NCI-H1694 (cell line): ENCODE measurements at regions not wholly inside any gene's neighbourhood (a gene's known extent, or its start where the extent isn't known, plus 50 kb on each side); places are given as distances from the start of the nearest gene placed in this dataset.
"Not testable (repeated sequence)": the region's sequence is repeated elsewhere in the genome, so short reads cannot be mapped to it uniquely, and the experiment has no call there.

Experiments
- DNase-seq: peaks from one replicate; lab custom pipeline; 2025; lab: John Stamatoyannopoulos, UW

GRCh38 chr13:31385540-31385939 is 185.8 kb downstream of the B3GLCT start:
- DNase-seq = no peak

DNA sequence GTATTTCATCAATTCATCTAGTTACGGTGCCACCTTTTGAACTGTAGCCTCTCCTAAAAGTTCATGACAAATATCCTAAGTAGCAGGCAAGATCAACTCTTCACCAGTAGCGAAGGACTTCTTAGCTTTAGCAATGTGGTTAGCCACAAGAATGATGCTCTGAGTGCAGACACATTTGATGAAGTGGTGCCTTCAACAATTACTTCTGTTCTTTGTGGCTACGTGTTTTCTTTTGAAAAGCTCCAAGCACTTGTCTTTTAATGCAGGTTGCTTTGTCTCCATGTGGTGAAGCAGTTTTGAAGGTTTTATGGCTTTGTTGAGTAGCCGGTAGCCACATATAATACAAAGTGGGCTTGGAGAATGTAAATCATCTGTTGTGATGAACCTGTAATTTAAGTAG is 194.7 kb downstream of the B3GLCT start:
- DNase-seq = no peak

GRCh38 chr13:31395090-31395489 is 195.3 kb downstream of the B3GLCT start:
- DNase-seq = no peak

DNA sequence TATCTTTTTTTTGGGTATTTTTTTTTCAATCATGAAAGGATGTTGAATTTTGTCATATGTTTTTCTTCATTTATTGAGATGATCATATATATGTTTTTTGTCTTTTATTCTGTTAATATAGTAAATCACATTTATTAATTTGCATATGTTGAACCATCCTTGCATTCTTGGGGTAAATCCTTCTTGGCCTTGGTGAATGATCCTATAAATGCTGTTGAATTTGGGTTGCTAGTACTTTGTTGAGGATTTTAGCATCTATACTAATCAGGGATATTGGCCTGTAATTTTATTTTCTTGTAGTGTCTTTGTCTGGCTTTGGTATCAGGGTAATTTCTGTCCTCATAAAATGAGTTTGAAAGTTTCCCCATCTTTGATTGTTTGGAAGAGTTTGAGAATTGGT is 199.9 kb downstream of the B3GLCT start:
- DNase-seq = no peak

GRCh38 chr13:31403711-31404110 is 203.9 kb downstream of the B3GLCT start:
- DNase-seq = not testable (repeated sequence)

GRCh38 chr13:31408927-31409326 is 209.2 kb downstream of the B3GLCT start:
- DNase-seq = no peak

DNA sequence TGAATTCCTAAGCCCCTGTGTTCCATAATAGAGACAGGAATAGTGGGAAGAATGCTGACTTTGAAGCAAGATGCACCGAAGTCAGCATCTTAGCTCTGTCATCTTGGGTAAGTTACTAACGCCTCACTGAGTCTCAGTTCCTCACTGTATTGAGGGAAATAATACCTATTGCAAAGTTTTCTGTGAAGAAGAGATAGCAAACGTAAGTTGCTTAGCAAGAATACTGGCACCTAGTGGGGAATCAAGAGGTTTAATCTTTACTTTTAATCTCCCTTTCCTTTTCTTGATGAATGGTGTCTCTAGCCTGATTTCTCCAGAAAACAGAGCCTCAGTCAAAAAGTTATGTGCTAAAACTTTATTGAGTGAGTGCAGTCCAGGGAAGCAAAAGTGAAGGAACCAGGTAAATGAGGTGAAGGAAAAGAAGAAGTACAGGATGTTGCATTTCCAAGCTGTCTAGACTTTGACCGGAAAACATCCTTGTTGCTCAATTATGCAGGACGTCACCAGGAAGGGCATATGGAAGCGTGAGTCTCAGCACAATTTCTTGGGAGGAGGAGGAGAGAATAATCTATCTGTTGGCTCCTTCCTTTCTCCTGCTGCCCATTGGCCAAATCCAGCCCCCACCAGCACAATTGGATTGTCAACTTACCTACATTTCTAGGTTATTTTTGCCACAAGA is 210.0 kb downstream of the B3GLCT start:
- no peak for DNase-seq

- DNase-seq = no peak
These were observed 213.7 kb downstream of the B3GLCT start for GRCh38 chr13:31413516-31413915.

- DNase-seq = no peak
These were observed 216.3 kb downstream of the B3GLCT start for GRCh38 chr13:31416066-31416465.

DNA sequence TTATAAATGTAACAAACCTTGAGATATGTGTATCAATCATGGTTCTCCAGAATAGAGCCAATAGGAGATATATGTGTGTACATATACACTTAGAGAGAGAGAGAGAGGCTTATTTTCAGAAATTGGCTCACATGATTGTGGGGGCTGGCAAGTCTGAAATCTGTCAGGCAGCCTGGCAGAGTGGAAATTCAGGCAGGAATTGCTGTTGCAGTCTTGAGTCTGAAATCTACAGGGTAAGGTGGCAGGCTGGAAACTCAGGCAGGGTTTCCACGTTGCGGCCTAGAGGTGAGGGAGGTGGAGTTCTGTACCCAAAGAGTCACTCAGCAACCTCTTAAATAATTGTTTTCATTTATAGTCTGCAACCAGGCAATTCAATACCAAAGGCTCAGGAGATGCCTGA is 218.4 kb downstream of the B3GLCT start:
- no peak for DNase-seq

GRCh38 chr13:31421756-31422155 is 222.0 kb downstream of the B3GLCT start:
- DNase-seq = no peak

- DNase-seq = peak; percentile 26
These were observed 224.5 kb downstream of the B3GLCT start for GRCh38 chr13:31424130-31424729.

DNA sequence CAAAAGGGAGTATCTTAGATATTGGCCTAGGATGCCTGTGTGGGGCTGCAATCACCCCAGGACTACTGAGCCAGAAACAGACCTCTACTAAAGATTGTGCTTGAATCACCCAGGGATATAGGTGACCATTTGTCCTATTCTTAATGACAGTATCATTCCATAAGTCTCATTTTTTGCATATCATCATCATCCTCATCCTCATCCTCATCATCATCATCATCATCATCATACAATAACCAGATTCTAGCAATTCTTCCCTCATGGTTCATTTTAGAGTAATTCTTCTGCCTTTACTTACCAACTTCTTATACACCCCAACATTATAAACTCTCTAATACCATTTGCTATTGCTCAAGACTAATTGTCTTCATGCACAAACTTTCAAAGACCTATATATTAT is 226.6 kb downstream of the B3GLCT start:
- DNase-seq = no peak

DNA sequence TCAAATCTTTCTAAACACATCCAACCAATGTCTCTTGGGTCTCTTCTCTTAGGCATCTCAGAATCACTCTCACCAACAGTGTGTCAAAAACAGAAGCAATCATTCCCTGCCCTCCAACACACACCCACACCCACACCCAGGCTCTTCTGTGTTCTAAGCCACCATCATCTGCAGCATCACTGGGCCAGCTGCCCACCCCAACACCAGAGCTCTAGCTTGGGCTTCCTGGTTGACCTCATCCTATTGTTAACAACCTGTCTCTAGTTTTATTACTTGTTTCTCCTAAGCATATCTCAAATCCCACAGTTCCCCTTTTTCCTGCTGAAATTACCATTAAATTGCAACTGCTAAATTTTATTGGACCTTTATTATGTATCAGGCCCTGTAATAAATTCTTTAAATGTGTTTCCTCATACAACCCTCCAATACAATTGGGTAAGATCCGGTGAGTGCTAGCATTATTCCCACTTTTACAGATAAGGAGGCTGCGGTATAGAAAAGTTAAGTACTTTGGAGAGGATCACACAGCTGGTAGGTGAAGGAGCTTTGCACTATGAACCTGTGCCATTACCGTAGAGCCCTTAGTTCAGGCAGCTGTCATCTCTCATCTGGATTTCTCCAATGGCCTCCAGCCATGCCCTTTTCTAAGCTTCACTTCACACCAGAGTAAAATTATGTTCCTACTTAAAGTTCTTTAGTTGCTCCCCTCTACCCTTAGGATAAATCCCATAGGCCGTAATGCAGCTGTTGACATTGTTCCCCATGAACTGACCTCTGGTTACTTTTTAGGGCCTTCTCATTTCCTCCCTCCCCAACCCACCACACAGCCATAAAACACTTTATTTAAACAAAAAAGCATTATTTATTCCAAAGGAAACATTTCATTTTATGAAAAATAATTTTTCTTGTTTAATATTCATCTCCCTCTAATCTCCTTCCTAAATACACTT is 227.7 kb downstream of the B3GLCT start:
- no peak for DNase-seq

DNA sequence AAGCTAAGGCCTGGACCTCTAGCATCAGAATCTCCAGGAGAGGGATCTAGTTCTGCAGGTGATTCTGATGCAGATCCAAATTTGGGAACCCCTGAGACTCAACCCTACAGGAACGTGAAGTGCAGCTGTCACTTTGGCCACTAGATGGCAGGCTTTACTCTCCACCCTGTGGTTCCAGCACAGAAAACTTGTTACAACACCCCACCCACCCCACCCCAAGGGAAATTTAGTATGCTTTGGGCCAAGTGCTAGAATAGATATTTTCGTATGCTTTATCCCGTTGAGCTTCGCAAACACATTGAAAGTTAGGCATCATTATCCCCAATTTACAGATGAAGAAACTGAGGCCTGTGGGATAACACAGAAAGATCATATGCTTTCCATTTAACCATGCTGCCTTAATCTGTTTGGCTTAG is 232.0 kb downstream of the B3GLCT start:
- no peak for DNase-seq

DNA sequence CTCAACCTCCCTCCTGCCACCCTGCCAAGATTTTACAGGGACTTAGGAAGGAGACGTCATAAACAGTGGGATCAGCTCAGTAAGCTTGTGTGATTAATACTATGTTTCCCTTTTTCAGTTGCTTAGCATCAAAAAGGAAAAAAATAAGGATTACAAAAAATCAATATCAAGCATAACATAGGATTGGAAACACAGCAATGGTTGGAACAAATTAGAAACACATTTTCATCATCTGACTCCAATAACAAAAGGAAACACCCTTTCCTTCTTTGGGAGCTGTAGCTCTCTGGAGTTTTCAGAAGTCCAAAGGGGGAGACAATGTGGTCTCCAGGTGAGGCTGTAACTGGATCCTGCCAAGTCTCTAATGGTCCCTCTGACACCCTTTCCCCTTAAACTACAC is 233.4 kb downstream of the B3GLCT start:
- DNase-seq = no peak

DNA sequence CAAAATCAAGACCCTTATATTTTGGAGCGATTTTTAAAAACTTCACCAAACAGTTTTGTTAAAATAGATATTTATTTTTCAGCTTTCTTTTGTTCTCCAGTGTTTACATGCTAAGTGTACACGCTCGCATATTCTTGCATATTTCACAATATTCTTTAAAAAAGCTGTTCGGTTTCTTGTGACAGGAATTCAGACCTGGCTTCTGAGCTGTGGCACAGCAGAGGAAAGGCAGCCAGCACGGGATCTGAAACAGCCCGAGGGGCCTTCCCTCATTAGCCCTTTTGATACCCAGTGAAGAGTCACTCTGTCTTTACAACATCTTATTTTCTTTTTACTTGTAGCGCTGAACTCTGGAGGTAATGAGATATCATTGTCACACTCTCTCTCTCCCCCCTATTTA is 234.0 kb downstream of the B3GLCT start:
- DNase-seq = no peak

GRCh38 chr13:31434613-31435012 is 234.8 kb downstream of the B3GLCT start:
- no peak for DNase-seq

DNA sequence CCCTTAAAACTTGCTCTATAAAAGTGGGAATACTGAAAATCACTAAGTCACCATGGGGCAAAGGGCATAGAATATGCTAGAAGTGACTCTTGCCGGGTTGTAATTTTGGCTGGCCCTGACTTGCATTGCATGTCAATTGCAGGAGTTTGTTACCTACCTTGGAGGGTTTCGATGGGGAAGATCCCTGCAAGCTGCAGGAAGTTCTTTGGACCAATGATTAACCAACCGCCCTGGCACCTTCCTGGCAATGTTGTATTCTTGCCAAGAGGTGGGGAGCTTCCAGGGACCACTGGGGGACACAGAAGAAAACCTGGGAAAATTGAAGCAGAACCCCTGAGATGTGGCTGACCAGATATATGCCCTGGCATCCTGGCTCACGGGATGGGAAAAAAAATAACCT is 235.8 kb downstream of the B3GLCT start:
- DNase-seq = no peak

- no peak for DNase-seq
These were observed 236.7 kb downstream of the B3GLCT start for GRCh38 chr13:31436478-31436877.

DNA sequence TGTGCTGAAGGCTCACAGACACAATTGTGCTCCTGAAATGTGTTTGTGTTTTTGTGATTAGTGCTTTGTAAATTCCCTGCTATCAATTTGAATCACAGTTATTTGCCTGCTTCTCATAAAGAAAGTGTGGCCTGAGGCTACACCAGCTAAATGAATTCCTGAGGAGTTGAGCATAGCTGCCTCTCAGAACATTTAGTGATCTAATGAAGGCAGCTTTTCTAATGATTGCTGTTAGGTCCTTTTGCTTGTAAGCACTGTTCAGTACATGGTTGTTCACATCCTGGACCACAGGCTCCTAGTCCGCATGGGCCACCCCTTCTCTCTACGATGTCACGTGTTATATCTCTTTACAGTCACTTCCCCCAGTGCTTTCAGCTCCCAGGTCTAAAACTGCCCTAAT is 238.2 kb downstream of the B3GLCT start:
- DNase-seq = no peak

DNA sequence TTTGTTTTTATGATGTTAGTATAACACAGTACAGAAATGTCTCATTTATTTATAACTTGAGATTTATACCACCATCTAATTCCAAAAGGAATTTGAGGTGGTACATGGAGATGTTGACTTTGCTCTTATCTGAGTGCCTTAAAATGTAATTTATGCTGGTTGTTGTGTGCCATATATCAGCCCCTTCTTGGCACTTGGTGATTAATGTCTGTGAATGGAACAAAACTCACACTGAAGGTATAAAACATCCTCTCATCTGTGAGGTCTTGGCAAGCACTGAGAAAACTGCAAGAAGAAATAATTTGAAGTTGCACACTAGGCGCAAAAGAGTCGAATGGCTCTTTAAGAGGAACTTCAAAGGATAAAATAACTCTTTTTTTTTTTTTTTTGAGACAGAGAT is 240.4 kb downstream of the B3GLCT start:
- no peak for DNase-seq
